Spleen (tissue), 7 donors: ENCODE measurements at regions not wholly inside any gene's neighbourhood (a gene's known extent, or its start where the extent isn't known, plus 50 kb on each side); places are given as distances from the start of the nearest gene placed in this dataset.

ENCODE experiments used
- POLR2AphosphoS5 ChIP-seq, 3 donors: sonication (generic); formaldehyde crosslinking; IDR thresholded peaks; one replicate each; pipeline ENCODE4 v1.5.1; 2017; ENCODE audit warnings: antibody characterized with exemption in 3 of 3
- TF ChIP-seq, protein P1 (sequence below), 11 experiments: fragments of 200-600 bp in 7 of 11; fragments of 450-650 bp in 4 of 11; sonication (generic) in 4 of 11; IDR thresholded peaks in 8 of 11; conservative IDR thresholded peaks in 3 of 11; 1 replicate in 7 of 11; 2 replicates in 4 of 11; pipeline versions ENCODE4 v1.4.0 to v1.8.0; 2016 to 2021; ENCODE audit warnings: antibody characterized with exemption in 11 of 11, inconsistent platforms in 4 of 11, mild to moderate bottlenecking in 1 of 11
- donor health status: DM: no; HTN: no; CAD: no; lungs with moderate emphysema.
- donor health status: DM: no; HTN: no; CAD: no.
- donor health status: DM: no; HTN: no; CAD: no.

DNA sequence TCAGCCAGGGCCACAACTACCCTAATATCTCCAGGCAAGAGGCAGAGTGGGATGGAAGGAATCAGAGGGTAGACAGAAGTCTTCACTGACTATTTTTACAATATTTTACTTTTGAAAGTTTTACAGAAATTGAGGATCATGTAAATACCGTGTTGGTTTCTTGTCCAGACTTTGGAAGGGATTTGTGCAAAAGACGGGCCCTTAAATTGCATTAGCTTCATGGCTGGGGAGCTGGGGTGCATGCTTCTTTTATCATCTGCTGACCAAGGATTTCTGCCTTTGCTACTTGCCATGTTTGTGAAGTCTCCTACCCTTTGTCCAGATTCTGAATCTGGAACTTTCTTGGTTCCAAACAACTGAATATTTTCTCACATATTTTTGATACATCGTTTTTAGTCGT is 107.7 kb upstream of the GRIN3A start:
- TF ChIP-seq, protein P1, sequence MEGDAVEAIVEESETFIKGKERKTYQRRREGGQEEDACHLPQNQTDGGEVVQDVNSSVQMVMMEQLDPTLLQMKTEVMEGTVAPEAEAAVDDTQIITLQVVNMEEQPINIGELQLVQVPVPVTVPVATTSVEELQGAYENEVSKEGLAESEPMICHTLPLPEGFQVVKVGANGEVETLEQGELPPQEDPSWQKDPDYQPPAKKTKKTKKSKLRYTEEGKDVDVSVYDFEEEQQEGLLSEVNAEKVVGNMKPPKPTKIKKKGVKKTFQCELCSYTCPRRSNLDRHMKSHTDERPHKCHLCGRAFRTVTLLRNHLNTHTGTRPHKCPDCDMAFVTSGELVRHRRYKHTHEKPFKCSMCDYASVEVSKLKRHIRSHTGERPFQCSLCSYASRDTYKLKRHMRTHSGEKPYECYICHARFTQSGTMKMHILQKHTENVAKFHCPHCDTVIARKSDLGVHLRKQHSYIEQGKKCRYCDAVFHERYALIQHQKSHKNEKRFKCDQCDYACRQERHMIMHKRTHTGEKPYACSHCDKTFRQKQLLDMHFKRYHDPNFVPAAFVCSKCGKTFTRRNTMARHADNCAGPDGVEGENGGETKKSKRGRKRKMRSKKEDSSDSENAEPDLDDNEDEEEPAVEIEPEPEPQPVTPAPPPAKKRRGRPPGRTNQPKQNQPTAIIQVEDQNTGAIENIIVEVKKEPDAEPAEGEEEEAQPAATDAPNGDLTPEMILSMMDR (IDR thresholded peaks at IDR 0.05 in 8 of 11, conservative IDR thresholded peaks at IDR 0.05 in 3 of 11): no peak
- TF ChIP-seq POLR2AphosphoS5 (IDR thresholded peaks at IDR 0.05): no peak
